Occipital lobe (tissue), 1 donor: ENCODE measurements at regions not wholly inside any gene's neighbourhood (a gene's known extent, or its start where the extent isn't known, plus 50 kb on each side); places are given as distances from the start of the nearest gene placed in this dataset.

Experiments used
- DNase-seq: peaks from one replicate; lab custom pipeline; 2025; lab: John Stamatoyannopoulos, UW

GRCh38 chr4:4808086-4808485 lies 51.4 kb upstream of the MSX1 start:
- no peak for DNase-seq

GRCh38 chr4:4805887-4806286 lies 53.6 kb upstream of the MSX1 start:
- no peak for DNase-seq

GRCh38 chr4:4803912-4804296 lies 55.6 kb upstream of the MSX1 start:
- DNase-seq: no peak

- DNase-seq: no peak
These were observed 56.1 kb upstream of the MSX1 start for GRCh38 chr4:4803216-4803911.

GRCh38 chr4:4800646-4801408 lies 58.6 kb upstream of the MSX1 start:
- DNase-seq: no peak

GRCh38 chr4:4794421-4794820 lies 65.0 kb upstream of the MSX1 start:
- DNase-seq: no peak

- DNase-seq: no peak
These were observed 67.0 kb upstream of the MSX1 start for GRCh38 chr4:4792466-4792865.

GRCh38 chr4:4791299-4792111 lies 68.0 kb upstream of the MSX1 start:
- DNase-seq: no peak

GRCh38 chr4:4789462-4789861 lies 70.0 kb upstream of the MSX1 start:
- no peak for DNase-seq

- DNase-seq: no peak
These were observed 70.9 kb upstream of the MSX1 start for GRCh38 chr4:4788573-4788972.

GRCh38 chr4:4787421-4787820 lies 72.0 kb upstream of the MSX1 start:
- no peak for DNase-seq

GRCh38 chr4:4784379-4784778 lies 75.1 kb upstream of the MSX1 start:
- DNase-seq: no peak

- DNase-seq: no peak
These were observed 75.6 kb upstream of the MSX1 start for GRCh38 chr4:4783847-4784246.

GRCh38 chr4:4782969-4783368 lies 76.5 kb upstream of the MSX1 start:
- no peak for DNase-seq

- no peak for DNase-seq
These were observed 77.3 kb upstream of the MSX1 start for GRCh38 chr4:4781936-4782707.

GRCh38 chr4:4780729-4781244 lies 78.7 kb upstream of the MSX1 start:
- no peak for DNase-seq

GRCh38 chr4:4779486-4779885 lies 80.0 kb upstream of the MSX1 start:
- DNase-seq: no peak

- no peak for DNase-seq
These were observed 80.4 kb upstream of the MSX1 start for GRCh38 chr4:4779054-4779453.

- DNase-seq: no peak
These were observed 80.9 kb upstream of the MSX1 start for GRCh38 chr4:4778554-4778953.

- DNase-seq: no peak
These were observed 82.5 kb upstream of the MSX1 start for GRCh38 chr4:4776934-4777333.

- DNase-seq: no peak
These were observed 83.1 kb upstream of the MSX1 start for GRCh38 chr4:4776335-4776734.
